Fibroblast of villous mesenchyme (primary cell): ENCODE measurements at regions not wholly inside any gene's neighbourhood (a gene's known extent, or its start where the extent isn't known, plus 50 kb on each side); places are given as distances from the start of the nearest gene placed in this dataset.

Experiments used
- DNase-seq: peaks from one replicate; pipeline ENCODE4 v3.0.0-alpha.2; 2010; ENCODE audit warnings: low read depth
- H3K4me3 ChIP-seq: 2 replicates; pipeline ENCODE4 v1.5.1; 2011; ENCODE audit warnings: low read depth, mild to moderate bottlenecking, low read length
- TF ChIP-seq, protein P1 (sequence below): IDR thresholded peaks from 2 replicates; pipeline ENCODE4 v1.5.1; 2012; ENCODE audit warnings: low read depth, mild to moderate bottlenecking, low read length; ENCODE audit not compliant: insufficient read depth

GRCh38 chr14:26974965-26975364, 377.1 kb upstream of the NOVA1 start:
- TF ChIP-seq, protein P1, sequence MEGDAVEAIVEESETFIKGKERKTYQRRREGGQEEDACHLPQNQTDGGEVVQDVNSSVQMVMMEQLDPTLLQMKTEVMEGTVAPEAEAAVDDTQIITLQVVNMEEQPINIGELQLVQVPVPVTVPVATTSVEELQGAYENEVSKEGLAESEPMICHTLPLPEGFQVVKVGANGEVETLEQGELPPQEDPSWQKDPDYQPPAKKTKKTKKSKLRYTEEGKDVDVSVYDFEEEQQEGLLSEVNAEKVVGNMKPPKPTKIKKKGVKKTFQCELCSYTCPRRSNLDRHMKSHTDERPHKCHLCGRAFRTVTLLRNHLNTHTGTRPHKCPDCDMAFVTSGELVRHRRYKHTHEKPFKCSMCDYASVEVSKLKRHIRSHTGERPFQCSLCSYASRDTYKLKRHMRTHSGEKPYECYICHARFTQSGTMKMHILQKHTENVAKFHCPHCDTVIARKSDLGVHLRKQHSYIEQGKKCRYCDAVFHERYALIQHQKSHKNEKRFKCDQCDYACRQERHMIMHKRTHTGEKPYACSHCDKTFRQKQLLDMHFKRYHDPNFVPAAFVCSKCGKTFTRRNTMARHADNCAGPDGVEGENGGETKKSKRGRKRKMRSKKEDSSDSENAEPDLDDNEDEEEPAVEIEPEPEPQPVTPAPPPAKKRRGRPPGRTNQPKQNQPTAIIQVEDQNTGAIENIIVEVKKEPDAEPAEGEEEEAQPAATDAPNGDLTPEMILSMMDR: no peak
- DNase-seq: no peak
- no peak overlapping the region for H3K4me3 ChIP-seq

DNA sequence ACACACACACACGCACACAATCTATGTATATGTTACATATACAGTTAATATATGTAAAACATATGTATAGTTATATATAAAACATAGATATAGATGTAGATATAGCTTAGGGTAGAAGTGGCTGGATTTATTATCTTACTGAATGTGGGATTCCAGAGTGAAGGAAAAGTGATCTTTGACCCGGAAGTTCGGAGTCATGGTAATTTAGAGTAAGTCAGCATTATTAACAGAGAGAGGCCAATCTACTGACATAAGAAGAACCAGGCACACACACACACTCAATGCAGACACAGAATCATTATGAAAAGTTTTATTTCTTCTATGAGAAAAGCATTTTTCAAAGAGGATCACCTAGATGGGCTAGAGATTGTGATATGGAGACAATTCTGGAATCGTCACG, 384.2 kb upstream of the NOVA1 start:
- TF ChIP-seq, protein P1: no peak
- no peak overlapping the region for H3K4me3 ChIP-seq
- DNase-seq: no peak

DNA sequence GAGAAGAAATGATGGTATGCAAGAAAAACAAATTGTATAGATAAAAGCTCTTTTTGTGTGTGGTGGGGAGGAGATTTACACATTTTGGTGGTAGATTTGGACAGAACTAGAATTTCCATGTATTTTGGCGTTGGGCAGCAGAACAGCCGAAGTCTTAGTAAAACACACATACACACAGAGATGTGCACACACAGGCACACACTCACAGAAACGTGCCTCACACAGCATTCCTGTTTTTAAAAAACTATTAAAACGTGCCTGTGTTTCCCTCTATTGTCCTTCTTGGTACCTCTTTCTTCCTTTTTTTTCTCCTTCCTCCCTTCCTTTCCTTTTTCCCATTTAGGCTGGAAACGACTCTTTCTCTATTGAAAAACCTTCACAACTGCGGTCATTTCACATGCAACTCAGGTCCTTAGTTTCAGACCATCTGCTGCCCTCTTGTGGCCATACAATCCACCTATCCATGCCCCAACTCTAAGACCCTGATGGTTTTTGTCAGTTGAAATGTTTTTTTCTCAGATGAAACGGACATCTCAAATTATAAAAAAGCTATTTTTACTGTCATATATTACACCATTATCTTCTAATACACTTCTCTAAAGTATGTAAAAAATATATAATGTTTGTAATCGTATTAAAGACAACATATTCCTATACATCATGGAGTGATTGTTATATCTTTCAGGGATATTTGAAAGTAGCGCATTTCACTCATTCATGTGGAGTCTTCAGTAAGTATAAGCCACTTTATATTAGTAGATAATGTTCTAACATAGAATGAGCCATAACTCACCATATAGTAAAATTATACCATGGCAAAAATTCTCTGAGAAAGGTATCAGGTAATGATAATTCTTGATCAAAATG, 386.7 kb upstream of the NOVA1 start:
- TF ChIP-seq, protein P1: peak; percentile 86
- no peak overlapping the region for H3K4me3 ChIP-seq
- DNase-seq: peak; percentile 70

GRCh38 chr14:26987744-26988363, 390.0 kb upstream of the NOVA1 start:
- DNase-seq: no peak
- TF ChIP-seq, protein P1: no peak
- H3K4me3 ChIP-seq: no peak overlapping the region

DNA sequence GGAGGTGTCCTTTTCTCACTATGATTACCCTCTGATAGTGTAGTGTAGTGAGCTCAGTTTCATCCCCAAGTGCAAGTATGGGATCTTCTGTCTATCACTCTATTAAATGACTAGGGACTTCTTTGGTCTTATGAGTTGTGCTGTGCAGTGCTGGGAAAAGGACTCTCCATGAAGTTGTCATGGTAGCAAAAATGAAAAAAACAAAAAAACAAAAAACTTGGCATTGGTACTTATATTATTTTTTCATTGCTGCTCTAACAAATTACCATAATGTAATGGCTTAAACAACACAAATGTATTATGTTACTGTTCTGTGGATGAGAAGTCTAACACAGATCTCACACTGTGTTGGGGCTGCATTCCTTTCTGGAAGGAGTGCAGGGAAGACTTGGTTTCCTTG, 393.1 kb upstream of the NOVA1 start:
- TF ChIP-seq, protein P1: no peak
- H3K4me3 ChIP-seq: no peak overlapping the region
- no peak for DNase-seq

GRCh38 chr14:26992403-26993115, 394.7 kb upstream of the NOVA1 start:
- TF ChIP-seq, protein P1: no peak

More at GRCh38 chr14:26992403-26993115, 394.7 kb upstream of the NOVA1 start:
- DNase-seq: no peak
- H3K4me3 ChIP-seq: no peak overlapping the region
